Lung (tissue), 11 donors: ENCODE measurements at regions not wholly inside any gene's neighbourhood (a gene's known extent, or its start where the extent isn't known, plus 50 kb on each side); places are given as distances from the start of the nearest gene placed in this dataset.

ENCODE experiments used
- ATAC-seq: fragments of 200-7000 bp; cut with Tn5 transposase; one replicate; pipeline ENCODE4 v1.9.1; 2020; ENCODE audit warnings: moderate number of reproducible peaks; ENCODE audit not compliant: insufficient read depth, low FRiP score
- DNase-seq, 3 donors: peaks; one replicate each; pipeline ENCODE4 v3.0.0-alpha.2; 2013 to 2017
- H3K27ac ChIP-seq, 2 donors: one replicate each; pipeline ENCODE4 v1.5.1; 2013; ENCODE audit warnings: mild to moderate bottlenecking in 2 of 2, moderate library complexity in 2 of 2, control low read depth in 1 of 2, inconsistent platforms in 1 of 2, low read depth in 1 of 2, low read length in 1 of 2
- H3K27me3 ChIP-seq, 3 donors: one replicate each; pipeline ENCODE4 v1.5.1; 2013; ENCODE audit warnings: low read length in 2 of 3; ENCODE audit not compliant: control insufficient read depth in 3 of 3, insufficient read depth in 3 of 3
- H3K36me3 ChIP-seq, 4 donors: one replicate each; pipeline ENCODE4 v1.5.1; 2013; ENCODE audit warnings: low read length in 4 of 4, mild to moderate bottlenecking in 1 of 4, moderate library complexity in 1 of 4; ENCODE audit not compliant: control insufficient read depth in 4 of 4, insufficient read depth in 4 of 4
- H3K4me1 ChIP-seq, 5 donors: one replicate each; pipeline ENCODE4 v1.5.1; 2013; ENCODE audit warnings: low read length in 5 of 5, mild to moderate bottlenecking in 2 of 5, moderate library complexity in 1 of 5; ENCODE audit not compliant: control insufficient read depth in 5 of 5, insufficient read depth in 5 of 5
- H3K4me3 ChIP-seq: one replicate; pipeline ENCODE4 v1.5.1; 2013; ENCODE audit warnings: mild to moderate bottlenecking, control low read depth, moderate library complexity
- H3K9ac ChIP-seq, 2 donors: one replicate each; pipeline ENCODE4 v1.5.1; 2013; ENCODE audit warnings: low read length in 2 of 2, control low read depth in 1 of 2; ENCODE audit not compliant: insufficient read depth in 1 of 2
- H3K9me3 ChIP-seq, 4 donors: one replicate each; pipeline ENCODE4 v1.5.1; 2013; ENCODE audit warnings: low read length in 3 of 4, mild to moderate bottlenecking in 1 of 4, moderate library complexity in 1 of 4; ENCODE audit not compliant: control insufficient read depth in 4 of 4, insufficient read depth in 3 of 4
- WGBS, 2 donors: extraction: QIAGEN DNeasy Blood & Tissue Kit; methylation state at CpG; one replicate each; pipeline ENCODE4 v1.1.7; 2013; 5-methylcytosine and 5-hydroxymethylcytosine counted together
- TF ChIP-seq, protein P1 (sequence below): IDR thresholded peaks from 2 replicates; pipeline ENCODE4 v1.5.1; 2012; ENCODE audit warnings: mild to moderate bottlenecking; ENCODE audit errors: control extremely low read depth, extremely low read depth
- donor health status: control.
- donor health status: control.
- donor health status: Bipolar disorder and iron deficiency.
- donor health status: healthy.
- donor health status: DM: yes; HTN: yes; CAD: no.

DNA sequence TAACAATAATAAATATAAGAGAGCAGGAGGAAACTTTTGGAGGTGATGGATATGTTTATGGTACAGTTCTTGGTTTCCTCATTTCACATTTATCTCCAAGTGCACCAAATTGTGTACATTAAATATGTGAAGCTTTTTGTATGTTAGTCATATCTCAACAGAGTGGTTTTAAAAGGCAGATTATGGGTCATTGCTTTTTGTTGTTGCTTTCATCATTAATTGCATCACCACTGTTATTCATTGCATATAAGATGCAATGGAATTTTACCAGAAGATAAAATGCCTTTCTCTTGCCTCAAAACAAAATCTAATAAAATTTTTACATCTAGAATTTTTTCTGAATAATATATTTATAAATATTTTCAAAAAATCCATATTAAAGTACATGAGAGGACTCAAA, 1198.9 kb upstream of the GBE1 start:
- Histone ChIP-seq H3K4me3 (no peak overlapping the region), H3K27ac (no peak overlapping the region), H3K9ac (no peak overlapping the region), H3K4me1 (no peaks in the 10 kb centered on the region), H3K36me3 (no peaks in the 10 kb centered on the region), H3K27me3 (no peaks in the 10 kb centered on the region), H3K9me3 (no peaks in the 10 kb centered on the region)
- TF ChIP-seq, protein P1, sequence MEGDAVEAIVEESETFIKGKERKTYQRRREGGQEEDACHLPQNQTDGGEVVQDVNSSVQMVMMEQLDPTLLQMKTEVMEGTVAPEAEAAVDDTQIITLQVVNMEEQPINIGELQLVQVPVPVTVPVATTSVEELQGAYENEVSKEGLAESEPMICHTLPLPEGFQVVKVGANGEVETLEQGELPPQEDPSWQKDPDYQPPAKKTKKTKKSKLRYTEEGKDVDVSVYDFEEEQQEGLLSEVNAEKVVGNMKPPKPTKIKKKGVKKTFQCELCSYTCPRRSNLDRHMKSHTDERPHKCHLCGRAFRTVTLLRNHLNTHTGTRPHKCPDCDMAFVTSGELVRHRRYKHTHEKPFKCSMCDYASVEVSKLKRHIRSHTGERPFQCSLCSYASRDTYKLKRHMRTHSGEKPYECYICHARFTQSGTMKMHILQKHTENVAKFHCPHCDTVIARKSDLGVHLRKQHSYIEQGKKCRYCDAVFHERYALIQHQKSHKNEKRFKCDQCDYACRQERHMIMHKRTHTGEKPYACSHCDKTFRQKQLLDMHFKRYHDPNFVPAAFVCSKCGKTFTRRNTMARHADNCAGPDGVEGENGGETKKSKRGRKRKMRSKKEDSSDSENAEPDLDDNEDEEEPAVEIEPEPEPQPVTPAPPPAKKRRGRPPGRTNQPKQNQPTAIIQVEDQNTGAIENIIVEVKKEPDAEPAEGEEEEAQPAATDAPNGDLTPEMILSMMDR = no peak
- DNase-seq (no peak), ATAC-seq (no peak)

DNA sequence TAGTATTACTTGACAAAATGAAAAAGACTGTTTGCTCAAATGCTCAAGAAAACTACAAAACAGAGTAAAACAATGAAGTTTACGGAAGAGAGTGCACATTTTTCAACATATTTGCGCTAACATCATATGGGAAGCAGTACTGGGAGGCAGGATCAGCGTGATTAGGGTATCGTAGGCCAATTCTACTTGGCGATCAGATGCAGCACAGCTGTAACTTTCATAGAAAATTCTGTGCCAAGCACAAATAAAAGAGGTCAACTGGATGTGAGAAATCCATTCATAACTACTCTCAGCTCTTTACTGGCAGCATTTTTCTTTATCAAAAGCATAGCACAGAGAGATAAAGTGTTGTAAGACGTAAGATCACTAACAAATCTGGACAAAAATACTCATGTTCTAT, 1196.3 kb upstream of the GBE1 start:
- ATAC-seq (no peak), DNase-seq (peak; percentile 22 to 79 (median 67))
- TF ChIP-seq, protein P1 = no peak
- no peaks in the 10 kb centered on the region for H3K4me1 ChIP-seq
- no peak overlapping the region for H3K27ac ChIP-seq
- 71 to 78% methylated on average over 6 of the region's 6 CpGs for WGBS, 2 donors
- H3K9ac ChIP-seq = no peak overlapping the region
- peaks cover 0 to 3% (median 0%) of the 10 kb centered on the region in 4 donors for H3K9me3 ChIP-seq
- no peak overlapping the region for H3K4me3 ChIP-seq
- no peaks in the 10 kb centered on the region for H3K36me3 ChIP-seq
- H3K27me3 ChIP-seq = no peaks in the 10 kb centered on the region

DNA sequence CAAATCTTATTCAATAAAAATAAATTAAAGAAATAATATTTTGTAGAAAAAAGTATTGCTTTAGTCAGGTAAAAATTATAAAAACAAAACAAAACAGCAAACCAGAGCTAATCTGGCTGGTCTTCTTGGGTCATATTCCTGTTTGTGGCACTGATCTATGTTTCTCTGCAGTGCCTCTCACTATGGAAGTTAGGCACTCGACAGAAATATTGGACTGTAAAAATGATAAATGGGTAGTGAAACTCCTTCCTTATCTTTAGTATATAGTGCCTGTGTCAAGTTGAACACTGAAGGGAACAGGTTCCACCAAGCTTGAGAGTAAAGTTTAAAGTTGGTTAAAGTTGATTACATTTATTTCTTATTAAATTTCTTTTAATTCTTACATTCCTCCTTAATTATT, 1195.6 kb upstream of the GBE1 start:
- 41% methylated on average over 1 of the region's 1 CpG for WGBS, 2 donors
- DNase-seq = no peak

DNA sequence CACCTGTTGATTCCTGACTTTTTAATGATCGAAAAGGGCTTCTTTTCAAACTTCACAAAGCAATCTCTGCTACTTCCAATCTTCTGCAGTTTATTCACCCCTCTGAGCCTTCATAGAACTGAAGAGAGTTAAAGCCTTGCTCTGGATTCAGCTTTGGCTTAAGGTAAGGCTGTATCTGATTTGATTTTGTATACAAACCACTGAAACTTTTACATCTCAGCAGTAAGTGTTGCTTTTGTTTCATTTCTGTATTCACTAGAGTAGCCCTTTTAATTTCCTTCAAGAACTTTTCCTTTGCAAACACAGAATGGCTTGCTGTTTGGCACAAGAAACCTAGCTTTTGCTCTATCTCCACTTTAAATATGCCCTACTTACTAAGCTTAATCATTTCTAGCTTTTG, 1193.0 kb upstream of the GBE1 start:
- 85 to 92% methylated on average over 1 of the region's 1 CpG for WGBS, 2 donors
- H3K36me3 ChIP-seq = no peaks in the 10 kb centered on the region
- no peaks in the 10 kb centered on the region for H3K4me1 ChIP-seq
- TF ChIP-seq, protein P1 = no peak
- H3K27me3 ChIP-seq = no peaks in the 10 kb centered on the region
- no peak for DNase-seq
- H3K9me3 ChIP-seq = peaks cover 0 to 5% (median 0%) of the 10 kb centered on the region in 4 donors
- ATAC-seq = no peak
- no peak overlapping the region for H3K9ac ChIP-seq
- no peak overlapping the region for H3K4me3 ChIP-seq
- H3K27ac ChIP-seq = no peak overlapping the region

More for the DNA sequence above, 1195.6 kb upstream of the GBE1 start:
- Histone ChIP-seq H3K4me1 (no peaks in the 10 kb centered on the region), H3K4me3 (no peak overlapping the region), H3K9me3 (peaks cover 0 to 5% (median 0%) of the 10 kb centered on the region in 4 donors), H3K27ac (no peak overlapping the region), H3K27me3 (no peaks in the 10 kb centered on the region), H3K9ac (no peak overlapping the region), H3K36me3 (no peaks in the 10 kb centered on the region)
- TF ChIP-seq, protein P1 = no peak
- ATAC-seq = no peak
